H1 (cell line): ENCODE measurements at regions not wholly inside any gene's neighbourhood (a gene's known extent, or its start where the extent isn't known, plus 50 kb on each side); places are given as distances from the start of the nearest gene placed in this dataset.

Experiments
- ASH2L ChIP-seq: fragments of 200-600, 300-600 bp; sonication (generic); IDR thresholded peaks from one replicate; pipeline ENCODE4 v1.7.1; 2017; ENCODE audit warnings: low read length
- CTCF ChIP-seq, 3 experiments: IDR thresholded peaks; 1 replicate in 2 of 3; 2 replicates in 1 of 3; pipeline versions ENCODE4 v1.5.1 to v1.6.1; 2011; ENCODE audit warnings: low read length in 3 of 3, mild to moderate bottlenecking in 3 of 3, inconsistent platforms in 2 of 3, low read depth in 1 of 3, moderate library complexity in 1 of 3; ENCODE audit not compliant: insufficient read depth in 1 of 3; ENCODE audit errors: control extremely low read depth in 1 of 3
- MAFK ChIP-seq: IDR thresholded peaks from 2 replicates; pipeline ENCODE4 v1.6.1; 2012; ENCODE audit warnings: low read depth, mild to moderate bottlenecking, improper control_type of control experiment, low read length
- PHF8 ChIP-seq: fragments of 200-600 bp; sonication (generic); conservative IDR thresholded peaks from 2 replicates; pipeline ENCODE4 v1.7.1; 2012; ENCODE audit warnings: low read depth, mild to moderate bottlenecking, inconsistent platforms, low read length, moderate library complexity
- POLR2AphosphoS5 ChIP-seq: IDR thresholded peaks from 2 replicates; pipeline ENCODE4 v1.6.1; 2011; ENCODE audit warnings: low read depth, low read length
- YY1 ChIP-seq: IDR thresholded peaks from 2 replicates; pipeline ENCODE4 v1.6.1; 2011; ENCODE audit warnings: low read depth, mild to moderate bottlenecking, low read length

DNA sequence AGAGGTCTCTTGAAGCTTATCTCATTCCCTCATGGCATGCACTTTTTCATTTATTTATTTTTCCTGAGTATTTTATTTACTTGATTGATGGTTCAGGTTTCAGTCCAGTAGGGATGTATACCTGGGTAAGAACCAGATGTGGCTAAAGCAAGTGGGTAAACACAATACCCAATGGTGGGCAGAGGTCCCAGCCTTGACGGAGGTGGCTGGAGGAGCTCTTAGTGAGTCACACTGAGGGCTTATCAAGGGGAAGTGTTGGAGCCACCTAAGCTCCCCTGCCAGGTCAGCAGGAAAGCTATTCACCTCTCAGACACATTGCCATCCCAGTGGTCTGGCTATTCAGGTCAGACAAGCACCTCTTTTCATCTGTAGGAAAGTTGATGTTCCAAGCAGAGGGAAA is 236.2 kb upstream of the MAGEB16 start:
- TF ChIP-seq CTCF (IDR thresholded peaks at IDR 0.05; ENCODE audit: control extremely low read depth in 1 of 3, insufficient read depth in 1 of 3, low read depth in 1 of 3, low read length in 3 of 3) (no peak), MAFK (no peak), ASH2L (no peak), PHF8 (no peak), POLR2AphosphoS5 (no peak), YY1 (no peak)
